HepG2 (cell line): ENCODE measurements at regions not wholly inside any gene's neighbourhood (a gene's known extent, or its start where the extent isn't known, plus 50 kb on each side); places are given as distances from the start of the nearest gene placed in this dataset.

Experiments used
- ATAC-seq: fragments of 200-7000 bp; cut with Tn5 transposase; 3 replicates; pipeline ENCODE4 v1.9.1; 2020; ENCODE audit warnings: mild to moderate bottlenecking, moderate library complexity
- BruUV-seq: library from RNA; stranded (reverse); fragments of 400-500 nt; replicated peaks from 2 replicates; lab custom pipeline; 2021; lab: Mats Ljungman, UMichigan
- CTCF ChIA-PET: fragments of 300-600 bp; formaldehyde crosslinking; extraction: SDS; loops from one replicate; lab custom pipeline; 2021; ENCODE audit warnings: low total read pairs, inconsistent platforms, low intra/inter-chr PET ratio; lab: Yijun Ruan, JAX
- POLR2A ChIA-PET: fragments of 350-600 bp; sonication (Branson Sonifier 250); formaldehyde crosslinking; loops from one replicate; lab custom pipeline; 2020; ENCODE audit warnings: antibody characterized with exemption, inconsistent platforms; lab: Yijun Ruan, JAX
- DNase-seq: peaks from one replicate; pipeline ENCODE4 v3.0.0-alpha.2; 2015; ENCODE audit warnings: low spot score
- FAIRE-seq: peaks from 3 replicates; lab custom pipeline; 2011; peaks lifted over from hg19 to GRCh38; lab: Jason Lieb, UNC
- H2AFZ ChIP-seq: one replicate; pipeline ENCODE4 v1.6.1; 2011; ENCODE audit warnings: low read length, inconsistent platforms
- H3K27ac ChIP-seq: fragments of 300-600 bp; 3 replicates; pipeline ENCODE4 v1.8.0; 2011; ENCODE audit warnings: mixed run types, mild to moderate bottlenecking, mixed read lengths, low read length, inconsistent platforms; ENCODE audit not compliant: insufficient read depth; ENCODE audit errors: extremely low read length
- H3K27me3 ChIP-seq, 2 experiments: fragments of 200-600 bp in 1 of 2; 2 replicates in 1 of 2; 3 replicates in 1 of 2; pipeline versions ENCODE4 v1.6.0 to v1.8.0; 2011; ENCODE audit warnings: low read length in 2 of 2, mild to moderate bottlenecking in 2 of 2, moderate library complexity in 2 of 2, inconsistent platforms in 1 of 2; ENCODE audit not compliant: insufficient read depth in 2 of 2, control insufficient read depth in 1 of 2
- H3K36me3 ChIP-seq, 2 experiments: fragments of 200-600 bp in 1 of 2; replicated peaks in 1 of 2; 2 replicates in 1 of 2; 3 replicates in 1 of 2; pipeline versions ENCODE4 v1.5.1 to v1.8.0; 2011; ENCODE audit warnings: low read length in 2 of 2, inconsistent platforms in 1 of 2; ENCODE audit not compliant: insufficient read depth in 2 of 2, control insufficient read depth in 1 of 2
- H3K4me1 ChIP-seq: 2 replicates; pipeline ENCODE4 v1.5.1; 2012; ENCODE audit warnings: low read length, inconsistent platforms; ENCODE audit not compliant: insufficient read depth
- H3K4me2 ChIP-seq: 2 replicates; pipeline ENCODE4 v1.6.0; 2011; ENCODE audit warnings: low read depth, low read length, inconsistent platforms
- H3K4me3 ChIP-seq, 3 experiments: fragments of 200-600 bp in 1 of 3; sonication (generic), shearing (Covaris generic) in 1 of 3; replicated peaks in 1 of 3; 2 replicates each; pipeline ENCODE4 v1.5.1; 2011 to 2016; ENCODE audit warnings: low read length in 3 of 3, inconsistent platforms in 2 of 3, low read depth in 2 of 3, mild to moderate bottlenecking in 2 of 3, control low read depth in 1 of 3, mixed read lengths in 1 of 3; ENCODE audit not compliant: insufficient read depth in 1 of 3
- H3K79me2 ChIP-seq: one replicate; pipeline ENCODE4 v1.6.1; 2011; ENCODE audit warnings: low read length, inconsistent platforms; ENCODE audit not compliant: insufficient read depth
- H3K9ac ChIP-seq: 2 replicates; pipeline ENCODE4 v1.6.0; 2011; ENCODE audit warnings: mild to moderate bottlenecking, low read depth, low read length, inconsistent platforms; ENCODE audit not compliant: insufficient read depth
- H3K9me3 ChIP-seq: 2 replicates; pipeline ENCODE4 v1.5.1; 2012; ENCODE audit warnings: mild to moderate bottlenecking, low read length
- H4K20me1 ChIP-seq: 2 replicates; pipeline ENCODE4 v1.6.0; 2011; ENCODE audit warnings: inconsistent platforms, mild to moderate bottlenecking, low read length, moderate library complexity; ENCODE audit not compliant: insufficient read depth
- MAFK ChIP-seq, 2 experiments: IDR thresholded peaks in 1 of 2; conservative IDR thresholded peaks in 1 of 2; 2 replicates each; pipeline ENCODE4 v1.6.1; 2011; ENCODE audit warnings: improper control_type of control experiment in 2 of 2, low read length in 2 of 2
- MXD3 ChIP-seq: IDR thresholded peaks from 2 replicates; pipeline ENCODE4 v1.6.1; 2016; ENCODE audit warnings: mild to moderate bottlenecking, missing biosample characterization, missing genetic modification reagents
- SKI ChIP-seq: fragments of 450-650 bp; IDR thresholded peaks from one replicate; pipeline ENCODE4 v1.6.1; 2018; ENCODE audit warnings: mild to moderate bottlenecking; ENCODE audit not compliant: partially characterized antibody
- ZFP36L2 ChIP-seq: sonication (generic); formaldehyde crosslinking; IDR thresholded peaks from 2 replicates; pipeline ENCODE4 v1.4.0; 2020; ENCODE audit warnings: missing genetic modification reagents
- ZNF451 ChIP-seq: sonication (generic); formaldehyde crosslinking; IDR thresholded peaks from 2 replicates; pipeline ENCODE4 v1.5.0; 2020; ENCODE audit warnings: mild to moderate bottlenecking, missing genetic modification reagents
- ZNF75D ChIP-seq: sonication (generic); formaldehyde crosslinking; IDR thresholded peaks from 2 replicates; pipeline ENCODE4 v1.8.1; 2023; ENCODE audit warnings: missing genetic modification reagents, mild to moderate bottlenecking, borderline replicate concordance
- WGBS: methylation state at CpG from one replicate; pipeline ENCODE4 v1.1.6; 2017; ENCODE audit warnings: low lambda C conversion rate; 5-methylcytosine and 5-hydroxymethylcytosine counted together
- in situ Hi-C: cut with HindIII; loops from 2 replicates; pipeline ENCODE4 v1.10.0; 2017; ENCODE audit warnings: low pct_unique_long_range_greater_than_20kb; ENCODE audit not compliant: extremely low pct_ligation_motif_present
- intact Hi-C: fragments of 100-400 bp; cut with micrococcal nuclease; formaldehyde crosslinking; loops from one replicate; pipeline ENCODE4 v1.10.0; 2022; ENCODE audit not compliant: unreplicated experiment

- Histone ChIP-seq H3K79me2 (no peaks in the 10 kb centered on the region), H4K20me1 (no peaks in the 10 kb centered on the region), H3K9ac (no peak overlapping the region), H3K4me1 (no peaks in the 10 kb centered on the region), H3K36me3 (no peaks in the 10 kb centered on the region)
- in situ Hi-C loops, result no loop called here
- CTCF ChIA-PET, result no interaction called here
- ATAC-seq, result no peak
- TF ChIP-seq ZNF75D (CRISPR knock-in tag) (no peak), ZNF451 (CRISPR knock-in tag) (no peak)
- TF ChIP-seq, all 625 proteins: peak for 0
- FAIRE-seq (no peak), DNase-seq (no peak)
- intact Hi-C loops, result no loop called here
- Histone ChIP-seq H3K4me3 (no peak overlapping the region), H3K27me3 (no peaks in the 10 kb centered on the region), H2AFZ (no peak overlapping the region), H3K4me2 (no peak overlapping the region), H3K9me3 (peaks cover 75% of the 10 kb centered on the region), H3K27ac (no peak overlapping the region)
- no TSS peak for BruUV-seq
- POLR2A ChIA-PET, result no interaction called here
Observed at GRCh38 chr12:90611891-90612290, 343.1 kb downstream of the CCER1 start.

- no peaks in the 10 kb centered on the region for H3K36me3 ChIP-seq
- H3K27ac ChIP-seq, result no peak overlapping the region
- ATAC-seq (no peak), FAIRE-seq (no peak), DNase-seq (no peak)
- H4K20me1 ChIP-seq, result no peaks in the 10 kb centered on the region
- CTCF ChIA-PET, result no interaction called here
- H3K79me2 ChIP-seq, result no peaks in the 10 kb centered on the region
- no peaks in the 10 kb centered on the region for H3K4me1 ChIP-seq
- no peaks in the 10 kb centered on the region for H3K27me3 ChIP-seq
- no peak overlapping the region for H2AFZ ChIP-seq
- 0% methylated on average over 3 of the region's 3 CpGs for WGBS
- intact Hi-C loops (no loop called here), in situ Hi-C loops (no loop called here)
- no peak overlapping the region for H3K4me2 ChIP-seq
- no peak overlapping the region for H3K9ac ChIP-seq
- POLR2A ChIA-PET, result no interaction called here
- peaks cover 75% of the 10 kb centered on the region for H3K9me3 ChIP-seq
- no TSS peak for BruUV-seq
- no peak overlapping the region for H3K4me3 ChIP-seq
- TF ChIP-seq ZFP36L2 (no peak), SKI (no peak), MAFK (conservative IDR thresholded peaks at IDR 0.05 in 1 of 2, IDR thresholded peaks at IDR 0.05 in 1 of 2; ENCODE audit: low read length in 2 of 2) (peak in 1 of 2 experiments; percentile 67; a peak in 3 of 4 replicates), MXD3 (CRISPR knock-in tag) (no peak)
Observed at GRCh38 chr12:90611048-90611447, 343.9 kb downstream of the CCER1 start.
